ENCODE measurements at regions not wholly inside any gene's neighbourhood (a gene's known extent, or its start where the extent isn't known, plus 50 kb on each side); places are given as distances from the start of the nearest gene placed in this dataset.

DNA sequence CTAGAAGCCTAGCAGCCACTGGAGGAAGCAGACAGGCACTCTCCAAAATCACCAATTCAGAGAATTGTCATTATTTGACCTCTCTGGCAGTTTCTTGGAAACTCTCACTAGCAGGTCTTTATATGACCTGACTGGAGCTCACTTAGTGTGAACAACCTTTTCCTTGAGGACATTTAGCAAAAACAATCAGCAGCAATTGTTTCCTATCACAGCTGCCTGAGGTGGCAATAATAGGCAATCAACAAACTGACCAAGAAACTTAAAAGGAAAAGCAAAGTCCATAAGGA lies 162.4 kb upstream of the STT3B start:
- TF ChIP-seq ZFX (IDR thresholded peaks at IDR 0.05), result no peak
- TF ChIP-seq, protein P1, sequence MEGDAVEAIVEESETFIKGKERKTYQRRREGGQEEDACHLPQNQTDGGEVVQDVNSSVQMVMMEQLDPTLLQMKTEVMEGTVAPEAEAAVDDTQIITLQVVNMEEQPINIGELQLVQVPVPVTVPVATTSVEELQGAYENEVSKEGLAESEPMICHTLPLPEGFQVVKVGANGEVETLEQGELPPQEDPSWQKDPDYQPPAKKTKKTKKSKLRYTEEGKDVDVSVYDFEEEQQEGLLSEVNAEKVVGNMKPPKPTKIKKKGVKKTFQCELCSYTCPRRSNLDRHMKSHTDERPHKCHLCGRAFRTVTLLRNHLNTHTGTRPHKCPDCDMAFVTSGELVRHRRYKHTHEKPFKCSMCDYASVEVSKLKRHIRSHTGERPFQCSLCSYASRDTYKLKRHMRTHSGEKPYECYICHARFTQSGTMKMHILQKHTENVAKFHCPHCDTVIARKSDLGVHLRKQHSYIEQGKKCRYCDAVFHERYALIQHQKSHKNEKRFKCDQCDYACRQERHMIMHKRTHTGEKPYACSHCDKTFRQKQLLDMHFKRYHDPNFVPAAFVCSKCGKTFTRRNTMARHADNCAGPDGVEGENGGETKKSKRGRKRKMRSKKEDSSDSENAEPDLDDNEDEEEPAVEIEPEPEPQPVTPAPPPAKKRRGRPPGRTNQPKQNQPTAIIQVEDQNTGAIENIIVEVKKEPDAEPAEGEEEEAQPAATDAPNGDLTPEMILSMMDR (IDR thresholded peaks at IDR 0.05 in 2 of 3, conservative IDR thresholded peaks at IDR 0.05 in 1 of 3; ENCODE audit: borderline replicate concordance in 1 of 3, insufficient read depth in 1 of 3, low read depth in 2 of 3, low read length in 2 of 3), result no peak
- TF ChIP-seq POLR2AphosphoS5 (IDR thresholded peaks at IDR 0.05; ENCODE audit: low read depth, low read length), result no peak
- no peak for TF ChIP-seq ZNF274 (IDR thresholded peaks at IDR 0.05; ENCODE audit: low read depth, low read length)
- TF ChIP-seq EZH2 (IDR thresholded peaks at IDR 0.05), result no peak
- TF ChIP-seq POLR2A (IDR thresholded peaks at IDR 0.05; ENCODE audit: borderline replicate concordance, extremely low read depth, insufficient read depth, insufficient read length), result no peak
- no peak for TF ChIP-seq EZH2phosphoT487 (IDR thresholded peaks at IDR 0.05; ENCODE audit: borderline replicate concordance)
- no peak for TF ChIP-seq RAD21 (IDR thresholded peaks at IDR 0.05; ENCODE audit: low read depth)
- TF ChIP-seq SP1 (IDR thresholded peaks at IDR 0.05; ENCODE audit: low read depth), result no peak
- TF ChIP-seq, protein P2, sequence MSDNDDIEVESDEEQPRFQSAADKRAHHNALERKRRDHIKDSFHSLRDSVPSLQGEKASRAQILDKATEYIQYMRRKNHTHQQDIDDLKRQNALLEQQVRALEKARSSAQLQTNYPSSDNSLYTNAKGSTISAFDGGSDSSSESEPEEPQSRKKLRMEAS (IDR thresholded peaks at IDR 0.05), result no peak
- no peak for TF ChIP-seq ELF1 (IDR thresholded peaks at IDR 0.05; ENCODE audit: borderline replicate concordance, low read depth)
- TF ChIP-seq YY1 (IDR thresholded peaks at IDR 0.05; ENCODE audit: extremely low read depth, insufficient replicate concordance, low read depth, low read length), result no peak
- TF ChIP-seq SRF (IDR thresholded peaks at IDR 0.05; ENCODE audit: low read depth), result no peak
- TF ChIP-seq, protein P3, sequence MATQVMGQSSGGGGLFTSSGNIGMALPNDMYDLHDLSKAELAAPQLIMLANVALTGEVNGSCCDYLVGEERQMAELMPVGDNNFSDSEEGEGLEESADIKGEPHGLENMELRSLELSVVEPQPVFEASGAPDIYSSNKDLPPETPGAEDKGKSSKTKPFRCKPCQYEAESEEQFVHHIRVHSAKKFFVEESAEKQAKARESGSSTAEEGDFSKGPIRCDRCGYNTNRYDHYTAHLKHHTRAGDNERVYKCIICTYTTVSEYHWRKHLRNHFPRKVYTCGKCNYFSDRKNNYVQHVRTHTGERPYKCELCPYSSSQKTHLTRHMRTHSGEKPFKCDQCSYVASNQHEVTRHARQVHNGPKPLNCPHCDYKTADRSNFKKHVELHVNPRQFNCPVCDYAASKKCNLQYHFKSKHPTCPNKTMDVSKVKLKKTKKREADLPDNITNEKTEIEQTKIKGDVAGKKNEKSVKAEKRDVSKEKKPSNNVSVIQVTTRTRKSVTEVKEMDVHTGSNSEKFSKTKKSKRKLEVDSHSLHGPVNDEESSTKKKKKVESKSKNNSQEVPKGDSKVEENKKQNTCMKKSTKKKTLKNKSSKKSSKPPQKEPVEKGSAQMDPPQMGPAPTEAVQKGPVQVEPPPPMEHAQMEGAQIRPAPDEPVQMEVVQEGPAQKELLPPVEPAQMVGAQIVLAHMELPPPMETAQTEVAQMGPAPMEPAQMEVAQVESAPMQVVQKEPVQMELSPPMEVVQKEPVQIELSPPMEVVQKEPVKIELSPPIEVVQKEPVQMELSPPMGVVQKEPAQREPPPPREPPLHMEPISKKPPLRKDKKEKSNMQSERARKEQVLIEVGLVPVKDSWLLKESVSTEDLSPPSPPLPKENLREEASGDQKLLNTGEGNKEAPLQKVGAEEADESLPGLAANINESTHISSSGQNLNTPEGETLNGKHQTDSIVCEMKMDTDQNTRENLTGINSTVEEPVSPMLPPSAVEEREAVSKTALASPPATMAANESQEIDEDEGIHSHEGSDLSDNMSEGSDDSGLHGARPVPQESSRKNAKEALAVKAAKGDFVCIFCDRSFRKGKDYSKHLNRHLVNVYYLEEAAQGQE (IDR thresholded peaks at IDR 0.05; ENCODE audit: low read depth), result no peak

Measured in HCT116 (cell line).